ENCODE measurements at regions not wholly inside any gene's neighbourhood (a gene's known extent, or its start where the extent isn't known, plus 50 kb on each side); places are given as distances from the start of the nearest gene placed in this dataset.

DNA sequence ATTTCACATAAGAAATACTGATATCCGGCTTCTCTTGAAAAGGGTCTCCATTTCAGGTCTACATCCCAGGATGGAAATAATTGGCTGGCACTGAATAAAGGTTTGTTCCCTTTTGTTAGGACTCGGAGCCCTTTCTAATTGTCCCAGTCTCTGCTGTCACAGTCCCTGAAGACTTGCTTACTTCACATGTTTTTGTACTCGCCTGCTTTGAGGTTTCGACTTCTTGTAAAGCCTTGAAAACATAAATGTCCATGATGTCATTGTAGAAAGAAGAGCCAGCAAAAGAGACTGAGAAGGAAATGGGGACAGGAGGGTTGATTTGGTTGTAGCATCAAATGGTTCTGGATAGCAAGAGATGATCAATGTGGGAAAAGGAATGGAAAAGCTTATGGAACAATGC is 963.4 kb upstream of the SEMA6D start:
- no peak for DNase-seq (ENCODE audit: low read depth in 4 of 4, low spot score in 2 of 4)

DNA sequence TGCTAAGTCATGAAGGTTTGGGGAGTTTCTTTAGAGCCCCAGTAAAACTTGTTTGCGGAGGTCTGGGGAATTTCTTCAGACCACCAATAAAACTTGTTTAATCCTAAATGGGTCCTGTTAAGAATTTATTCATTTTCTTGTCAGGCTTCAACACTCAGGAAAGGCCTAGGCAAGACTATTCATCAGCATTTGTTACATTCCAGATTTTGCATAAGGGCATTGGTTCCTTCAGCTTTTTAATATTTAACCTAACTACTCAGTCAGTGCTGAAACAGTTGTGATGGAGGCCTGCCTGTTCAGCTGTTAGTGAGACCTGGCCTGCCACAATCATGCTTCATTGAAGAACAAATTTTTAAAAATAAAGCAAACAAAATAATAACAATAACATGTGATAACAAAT is 954.2 kb upstream of the SEMA6D start:
- DNase-seq (ENCODE audit: low read depth in 4 of 4, low spot score in 2 of 4): no peak

DNA sequence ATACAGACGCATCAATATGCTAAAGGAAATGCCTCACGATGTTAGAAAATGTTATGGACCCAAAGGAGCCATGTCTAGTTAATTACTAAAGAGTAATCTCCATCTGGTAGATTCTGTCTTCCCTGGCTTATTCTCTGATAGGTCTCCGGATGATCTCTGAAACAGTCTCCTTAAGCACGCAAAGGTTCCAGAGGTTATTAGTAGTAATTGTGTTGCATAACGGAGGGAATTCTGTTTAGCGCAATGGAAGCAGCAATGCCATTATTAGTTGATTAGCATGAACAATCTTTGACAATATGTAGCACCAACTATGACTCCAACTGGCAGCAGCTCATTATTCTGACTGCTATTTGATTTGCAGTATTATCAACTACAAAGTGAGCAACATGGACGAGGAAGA is 952.5 kb upstream of the SEMA6D start:
- DNase-seq (ENCODE audit: low read depth in 4 of 4, low spot score in 2 of 4): no peak

DNA sequence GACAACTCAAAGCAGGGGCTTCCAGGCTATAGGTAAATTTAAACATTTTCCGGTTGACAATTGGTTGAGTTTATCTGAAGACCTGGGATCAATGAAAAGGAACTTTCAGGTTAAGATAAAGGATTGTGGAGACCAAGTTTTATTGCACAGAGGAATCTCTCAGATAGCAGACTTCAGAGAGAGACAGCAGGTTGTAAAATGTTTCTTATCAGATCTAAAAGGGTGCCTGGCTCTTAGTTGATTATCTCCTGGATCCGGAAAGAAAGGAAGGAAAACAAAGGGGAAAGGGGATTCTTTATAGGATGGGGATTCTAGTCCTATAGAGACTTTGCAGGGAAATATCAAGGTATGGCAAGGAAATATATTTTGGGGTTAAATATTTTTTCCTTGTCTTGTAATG is 951.3 kb upstream of the SEMA6D start:
- no peak for DNase-seq (ENCODE audit: low read depth in 4 of 4, low spot score in 2 of 4)

DNA sequence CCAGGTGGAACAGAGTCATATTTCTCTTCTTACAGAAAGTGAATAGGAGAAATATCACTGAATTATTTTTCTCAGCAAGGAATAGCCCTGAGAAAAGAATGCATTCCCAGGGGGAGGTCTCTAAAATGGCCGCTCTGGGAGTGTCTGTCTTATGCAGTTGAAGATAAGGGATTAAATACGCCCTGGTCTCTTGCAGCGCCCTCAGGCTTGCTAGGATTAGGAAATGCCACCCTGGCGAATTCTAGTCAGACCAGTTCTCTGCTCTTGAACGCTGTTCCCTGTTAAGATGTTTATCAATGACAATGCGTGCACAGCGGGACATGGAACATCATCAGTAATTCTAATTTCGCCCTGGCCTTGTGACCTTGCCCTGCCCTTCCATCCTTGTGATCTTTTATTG is 949.0 kb upstream of the SEMA6D start:
- DNase-seq (ENCODE audit: low read depth in 4 of 4, low spot score in 2 of 4): no peak

DNA sequence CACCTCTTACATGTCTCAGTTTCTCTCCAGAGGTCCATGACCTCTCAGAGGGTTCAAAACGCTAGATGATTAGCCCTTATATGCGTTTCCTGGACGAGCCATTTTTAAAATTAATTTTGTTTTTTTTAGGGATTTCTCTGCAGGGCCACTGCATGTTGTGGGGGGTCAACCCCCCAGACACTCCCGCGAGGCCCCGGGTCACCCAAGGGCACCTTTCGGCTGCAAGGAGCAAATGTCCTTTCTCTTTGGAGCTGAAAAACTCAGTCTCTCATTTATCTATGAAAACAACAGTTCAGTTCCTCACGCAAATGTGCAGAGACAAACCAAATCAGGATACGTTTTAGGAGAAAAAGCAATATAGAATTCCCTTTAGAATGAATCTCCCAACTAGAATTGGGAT is 944.3 kb upstream of the SEMA6D start:
- DNase-seq (ENCODE audit: low read depth in 4 of 4, low spot score in 2 of 4): no peak

DNA sequence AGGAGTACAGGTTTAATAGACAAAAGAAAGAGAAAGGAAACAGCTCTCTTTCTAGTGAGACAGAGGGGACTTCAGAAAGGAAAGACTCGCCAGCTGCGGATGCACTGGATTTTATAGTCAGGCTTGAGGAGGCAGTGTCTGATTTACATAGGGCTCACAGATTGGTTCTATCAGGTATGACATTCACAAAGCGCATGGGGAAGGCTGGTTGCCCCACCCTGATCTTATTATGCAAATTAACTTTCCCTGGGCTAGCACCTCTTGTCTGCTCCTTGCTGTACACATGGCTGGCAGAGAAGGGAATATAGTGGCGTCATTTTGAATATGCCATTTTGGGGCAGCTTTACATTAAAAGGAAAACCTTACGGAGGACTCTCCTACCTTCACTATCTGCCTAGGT is 938.4 kb upstream of the SEMA6D start:
- DNase-seq (ENCODE audit: low read depth in 4 of 4, low spot score in 2 of 4): no peak

DNA sequence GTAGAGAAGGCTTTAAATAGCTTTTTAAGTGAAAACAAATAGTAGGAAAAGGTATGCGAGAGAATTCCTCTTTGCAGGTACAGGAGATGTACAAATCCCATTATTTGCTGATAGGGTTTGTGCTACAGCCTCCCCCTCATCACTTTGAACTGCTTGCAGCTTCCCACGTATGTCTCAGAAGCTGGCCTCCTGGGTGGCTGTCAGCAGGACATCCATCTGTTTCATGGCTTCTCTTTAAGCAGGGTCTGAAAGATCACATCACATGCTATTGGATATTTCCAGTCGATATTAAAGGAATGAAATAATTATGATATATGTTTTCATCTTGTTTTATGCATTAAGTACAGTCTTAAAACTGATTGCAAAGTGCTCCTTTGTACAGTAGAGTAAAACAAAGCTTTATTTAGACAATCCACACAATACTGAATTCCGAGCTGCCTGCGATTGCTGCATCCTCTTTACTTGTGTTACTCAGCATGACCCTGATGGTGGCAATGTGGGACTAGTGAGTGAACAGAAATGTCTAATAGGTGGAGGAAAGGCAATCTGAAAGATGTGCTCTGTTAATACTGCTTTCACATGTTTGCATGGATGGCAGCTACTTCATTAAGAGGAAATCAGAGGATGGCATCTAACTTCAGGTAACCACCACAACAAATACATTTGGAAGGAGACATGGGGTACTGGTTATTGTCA is 930.6 kb upstream of the SEMA6D start:
- DNase-seq (ENCODE audit: low read depth in 4 of 4, low spot score in 2 of 4): peak in 2 of 4 donors; percentile 5 to 6

DNA sequence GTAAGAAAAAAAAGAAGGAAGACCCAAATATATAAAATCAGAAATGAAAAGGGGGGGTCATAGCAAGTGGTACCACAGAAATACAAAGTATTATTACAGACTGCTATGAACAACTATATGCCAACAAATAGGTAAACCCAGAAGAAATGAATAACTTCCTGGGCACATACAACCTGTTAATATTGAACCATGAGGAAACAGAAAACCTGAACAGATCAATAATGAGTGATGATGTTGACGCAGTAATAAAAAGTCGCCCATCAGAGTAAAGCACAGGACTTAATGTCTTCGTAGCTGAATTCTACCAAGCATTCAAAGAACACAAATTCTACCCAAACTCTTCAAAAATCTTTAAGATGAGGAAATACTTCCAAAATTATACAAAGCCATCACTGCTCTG is 921.6 kb upstream of the SEMA6D start:
- no peak for DNase-seq (ENCODE audit: low read depth in 4 of 4, low spot score in 2 of 4)

DNA sequence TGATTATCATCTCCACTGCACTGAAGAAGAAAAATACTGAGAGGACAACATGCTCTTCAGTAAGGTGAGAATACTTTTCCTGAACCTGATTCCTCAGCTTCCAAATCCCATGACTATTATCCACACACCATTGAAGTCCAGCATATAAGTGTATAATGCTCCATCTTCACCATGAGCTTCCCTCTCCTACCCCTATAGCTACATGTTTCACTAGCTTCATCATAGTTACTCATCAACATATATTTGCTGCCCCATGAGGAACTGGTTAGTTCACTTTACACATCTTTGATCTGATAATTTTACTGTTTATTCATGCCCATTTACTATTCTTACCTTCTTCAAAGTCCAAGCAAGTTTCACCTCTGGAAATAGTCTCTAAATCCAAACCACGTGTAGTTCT is 908.5 kb upstream of the SEMA6D start:
- no peak for DNase-seq (ENCODE audit: low read depth in 4 of 4, low spot score in 2 of 4)

DNA sequence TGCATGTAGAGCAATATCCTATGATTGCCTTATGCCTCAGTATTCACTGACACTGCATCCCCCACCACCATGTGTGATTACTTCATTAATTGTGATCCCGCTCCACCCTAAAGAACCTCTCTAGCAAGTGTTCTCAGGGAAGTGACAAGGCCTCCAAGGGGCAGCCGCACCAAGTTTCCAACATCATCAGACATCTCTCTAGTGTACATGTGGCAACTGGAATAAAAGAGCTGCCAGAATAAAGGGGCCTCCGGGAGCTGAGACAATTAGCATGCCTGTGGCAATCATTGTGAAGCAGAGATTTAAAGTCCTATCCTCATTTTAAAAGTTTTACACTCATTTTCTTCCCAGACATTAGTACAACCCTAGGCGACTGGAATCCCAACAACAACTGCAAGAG is 902.1 kb upstream of the SEMA6D start:
- no peak for DNase-seq (ENCODE audit: low read depth in 4 of 4, low spot score in 2 of 4)

DNA sequence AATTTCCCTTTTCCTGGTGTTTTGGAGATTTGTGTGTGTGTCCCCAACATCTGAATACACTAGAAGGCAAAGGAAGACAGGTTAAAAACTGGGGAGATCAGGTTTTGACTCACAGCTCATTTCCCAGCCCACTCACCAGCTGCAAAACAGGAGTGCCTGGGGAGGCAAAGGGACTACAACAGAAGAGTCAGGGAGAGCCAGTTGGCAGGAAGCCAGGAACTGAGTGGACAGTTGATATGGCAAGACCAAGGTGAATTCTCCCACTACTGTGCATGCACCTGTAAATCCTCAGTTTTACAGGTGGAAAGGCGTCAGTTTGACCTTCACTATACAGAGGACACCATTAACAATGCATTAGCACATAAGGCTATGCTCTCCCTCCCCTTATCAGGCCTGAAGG is 901.5 kb upstream of the SEMA6D start:
- DNase-seq (ENCODE audit: low read depth in 4 of 4, low spot score in 2 of 4): no peak

DNA sequence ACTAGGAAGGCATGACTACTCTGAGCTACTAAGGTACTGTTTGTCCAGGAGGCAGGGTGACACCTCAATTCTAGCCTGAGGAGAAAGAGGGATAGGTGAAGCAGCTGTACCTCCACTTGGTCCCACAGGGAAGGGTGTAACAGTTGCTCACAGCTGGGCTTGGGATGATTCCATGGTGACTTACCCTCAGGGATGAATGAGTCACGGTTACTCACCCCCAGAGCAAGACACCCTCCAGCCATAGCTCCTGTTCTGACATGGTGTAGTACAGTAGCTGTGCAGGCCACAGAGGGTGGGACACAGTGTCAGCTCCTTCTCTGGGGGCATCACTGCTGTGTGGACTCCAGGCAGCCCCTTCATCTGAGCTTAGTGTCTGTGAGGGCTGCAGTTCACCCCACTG is 868.6 kb upstream of the SEMA6D start:
- DNase-seq (ENCODE audit: low read depth in 4 of 4, low spot score in 2 of 4): no peak

DNA sequence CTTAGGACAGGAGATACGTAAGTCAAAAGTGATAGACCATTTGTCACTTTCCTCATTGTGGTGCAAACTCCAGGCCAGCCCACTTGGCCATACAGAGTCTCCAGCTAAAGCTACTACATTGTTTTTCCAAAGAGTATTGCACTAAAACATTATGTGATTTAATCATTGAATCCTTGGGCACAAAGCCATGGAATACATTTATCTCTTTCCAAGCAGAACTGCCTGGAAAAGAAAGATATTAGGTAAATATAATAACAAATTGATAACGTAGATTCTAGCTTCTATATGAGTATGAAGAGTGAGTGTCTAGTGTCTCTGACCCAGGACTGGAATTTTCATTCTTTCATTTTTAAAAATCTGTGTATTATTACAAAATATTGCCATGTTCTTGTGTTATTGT is 863.7 kb upstream of the SEMA6D start:
- no peak for DNase-seq (ENCODE audit: low read depth in 4 of 4, low spot score in 2 of 4)

DNA sequence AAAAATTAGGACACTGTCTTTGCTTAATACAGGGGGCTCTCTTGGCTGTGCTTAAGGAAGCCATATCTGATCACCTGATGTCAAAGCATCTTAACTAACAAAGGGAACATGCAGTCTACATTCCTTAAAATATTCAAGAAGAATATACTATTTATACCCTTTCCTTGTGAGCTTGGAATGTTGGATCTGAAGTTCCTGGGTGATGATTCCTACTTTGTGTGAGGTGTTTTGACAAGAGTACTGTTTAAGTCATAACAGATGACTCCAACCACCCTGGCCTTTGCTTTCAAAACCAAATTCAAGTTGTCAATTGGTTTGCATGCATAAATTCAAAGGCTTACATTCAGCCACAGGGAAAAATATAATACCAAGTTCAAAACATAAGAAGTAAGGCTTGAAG is 862.7 kb upstream of the SEMA6D start:
- no peak for DNase-seq (ENCODE audit: low read depth in 4 of 4, low spot score in 2 of 4)

DNA sequence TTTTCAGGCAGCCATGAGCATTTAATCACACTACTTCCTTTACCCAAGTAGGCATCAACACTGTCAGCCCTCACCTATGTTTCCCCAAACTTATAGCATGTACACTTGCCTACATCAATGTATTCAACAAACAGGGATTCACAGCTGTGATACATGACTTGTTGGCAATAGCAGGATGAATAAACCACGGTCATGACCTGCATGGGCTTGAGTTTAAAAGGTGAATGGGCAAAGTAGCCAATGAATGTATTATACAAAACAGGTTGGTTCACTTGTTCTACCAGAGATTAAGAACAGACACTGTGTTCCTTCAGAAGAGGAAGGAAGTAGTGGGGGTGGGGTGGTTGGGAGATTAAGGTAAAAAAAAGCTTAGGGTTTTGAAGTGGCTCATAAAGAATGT is 861.9 kb upstream of the SEMA6D start:
- no peak for DNase-seq (ENCODE audit: low read depth in 4 of 4, low spot score in 2 of 4)

DNA sequence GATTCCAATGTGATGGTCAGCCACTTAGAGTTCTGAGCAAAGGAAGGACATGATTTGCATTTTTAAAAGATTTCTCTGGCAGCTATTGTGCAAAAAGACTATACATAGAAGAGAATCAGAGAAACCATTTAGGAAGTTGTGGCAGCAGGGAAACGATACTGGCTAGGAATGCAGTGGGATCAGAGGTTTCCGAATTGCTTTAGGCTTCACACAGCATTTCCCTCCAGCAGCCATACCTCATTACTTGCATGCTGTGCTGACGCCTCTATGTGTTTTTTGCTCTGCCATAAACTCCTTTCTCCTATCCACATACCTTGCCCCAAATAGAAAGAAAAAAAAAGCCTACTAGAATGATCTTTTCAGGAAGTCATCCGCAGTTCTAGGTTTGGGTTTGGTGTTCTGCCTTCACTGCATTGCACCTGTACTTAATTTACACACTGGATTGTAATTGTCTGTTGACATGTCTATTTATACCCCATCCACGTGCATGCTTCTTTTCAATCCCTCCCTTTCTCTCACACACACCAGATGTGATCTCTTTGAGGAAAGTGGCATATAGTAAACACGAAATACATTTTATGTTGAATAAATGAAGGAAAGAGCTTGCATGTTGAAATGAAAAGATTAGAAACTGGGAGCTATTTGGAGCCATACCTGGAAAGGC is 860.3 kb upstream of the SEMA6D start:
- DNase-seq (ENCODE audit: low read depth in 4 of 4, low spot score in 2 of 4): no peak

DNA sequence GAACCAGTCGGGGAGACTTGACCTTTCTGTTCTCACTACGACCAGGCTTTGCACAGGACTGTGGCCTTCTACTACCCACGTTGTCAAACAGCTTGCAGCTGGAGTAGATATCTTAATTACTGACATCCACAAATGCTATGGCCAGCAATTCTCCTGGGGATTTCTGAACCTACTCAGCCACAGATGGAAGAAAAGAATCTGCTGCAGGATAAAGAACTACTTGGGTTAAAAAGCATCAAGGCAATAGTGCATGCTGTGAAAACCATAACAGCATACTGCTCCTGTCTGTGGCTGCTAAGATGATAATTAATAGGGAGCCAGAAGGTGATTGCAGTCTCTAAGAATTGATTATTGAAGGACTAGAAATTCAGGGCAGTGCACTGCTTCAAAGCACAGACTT is 859.2 kb upstream of the SEMA6D start:
- no peak for DNase-seq (ENCODE audit: low read depth in 4 of 4, low spot score in 2 of 4)

DNA sequence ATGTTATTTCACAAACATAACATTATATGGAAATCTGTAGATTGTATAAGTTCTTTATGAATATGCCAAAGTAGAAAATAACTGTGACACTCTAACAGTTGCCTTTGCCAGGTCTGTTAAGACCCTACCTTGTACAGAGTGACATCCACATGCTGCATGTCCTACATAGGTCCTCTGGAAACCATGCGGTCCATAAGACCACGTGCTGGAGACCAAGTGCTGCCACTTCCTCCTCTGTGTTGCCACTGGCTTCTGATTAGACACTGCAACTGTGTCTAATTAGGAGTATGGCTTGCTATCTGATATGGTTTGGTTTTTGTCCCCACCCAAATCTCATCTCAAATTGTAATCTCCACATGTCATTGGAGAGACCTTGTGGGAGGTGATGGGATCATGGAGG is 855.5 kb upstream of the SEMA6D start:
- no peak for DNase-seq (ENCODE audit: low read depth in 4 of 4, low spot score in 2 of 4)

DNA sequence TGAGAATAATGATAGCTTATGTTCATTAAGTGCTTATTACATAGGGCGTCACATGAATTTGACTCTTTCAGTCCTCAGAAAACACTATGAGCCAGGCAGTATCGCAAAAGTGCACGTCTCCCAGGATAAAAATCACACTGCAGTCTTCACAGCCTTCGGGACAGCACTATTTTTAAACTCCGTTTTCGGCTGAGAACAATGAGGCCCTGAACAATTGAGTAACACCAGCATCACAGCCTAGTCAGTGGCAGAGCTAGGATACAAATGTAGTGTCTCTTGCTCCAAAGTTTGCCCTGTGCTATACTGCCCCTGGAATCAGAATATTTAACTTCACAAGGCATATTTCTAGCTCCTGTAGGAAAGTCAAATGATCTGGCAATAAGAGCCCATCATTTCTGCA is 852.1 kb upstream of the SEMA6D start:
- DNase-seq (ENCODE audit: low read depth in 4 of 4, low spot score in 2 of 4): no peak

DNA sequence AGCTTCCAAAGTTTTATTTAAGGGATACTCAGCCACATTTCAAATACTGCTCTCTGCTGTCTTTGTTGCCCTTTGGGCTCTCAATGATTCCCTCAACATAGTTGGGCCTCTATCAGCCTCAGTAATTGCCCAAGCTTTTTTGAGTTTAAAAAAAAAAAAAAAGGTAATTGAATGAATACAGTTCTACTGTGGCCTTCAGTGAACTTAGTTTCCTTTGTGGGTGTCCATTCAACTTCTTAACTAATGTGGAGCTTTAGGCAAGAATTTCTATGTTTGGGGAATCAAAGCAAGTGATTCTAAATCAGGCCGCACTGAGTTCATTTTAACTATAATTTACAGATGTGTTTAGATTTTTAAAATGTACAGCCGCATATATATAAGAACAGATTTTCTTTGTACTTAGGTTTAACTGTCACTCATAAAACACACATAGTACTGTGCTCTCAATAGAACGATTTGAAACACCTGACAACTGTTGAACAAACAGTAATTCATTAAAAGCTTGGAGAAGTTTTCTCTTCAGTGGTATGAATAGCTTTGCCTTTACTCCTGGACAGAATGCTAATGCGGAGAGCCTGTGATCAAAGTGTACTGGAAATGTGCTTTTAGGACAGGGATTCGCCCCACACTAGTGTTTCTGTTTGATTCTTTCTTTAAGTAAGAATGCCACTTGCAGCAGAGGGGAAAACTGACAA is 844.9 kb upstream of the SEMA6D start:
- no peak for DNase-seq (ENCODE audit: low read depth in 4 of 4, low spot score in 2 of 4)

DNA sequence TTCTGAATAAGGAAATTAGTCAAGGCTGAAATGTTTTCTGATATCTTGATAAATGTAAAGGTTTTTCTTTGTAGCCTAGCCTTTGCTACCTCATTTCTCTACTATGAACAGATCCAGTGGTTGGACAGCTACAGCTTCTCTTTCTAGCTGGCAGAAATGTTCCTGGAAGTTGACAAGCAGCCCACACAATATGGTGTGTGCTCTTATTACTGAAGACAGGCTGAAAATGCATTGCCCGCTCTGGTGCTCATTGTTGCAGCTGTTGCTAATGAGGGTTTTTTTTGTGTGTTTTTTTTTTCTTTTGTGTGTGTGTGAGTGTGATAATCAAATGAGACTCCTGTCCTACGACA is 844.3 kb upstream of the SEMA6D start:
- no peak for DNase-seq (ENCODE audit: low read depth in 4 of 4, low spot score in 2 of 4)
